Panc1 (cell line): ENCODE measurements at regions not wholly inside any gene's neighbourhood (a gene's known extent, or its start where the extent isn't known, plus 50 kb on each side); places are given as distances from the start of the nearest gene placed in this dataset.

Experiments used
- CTCF ChIP-seq: fragments of 450-650 bp; IDR thresholded peaks from 2 replicates; pipeline ENCODE4 v1.5.1; 2017; ENCODE audit warnings: mild to moderate bottlenecking
- POLR2AphosphoS5 ChIP-seq: IDR thresholded peaks from 2 replicates; pipeline ENCODE4 v1.6.1; 2012; ENCODE audit warnings: mild to moderate bottlenecking, low read depth, low read length, moderate library complexity
- REST ChIP-seq, 2 experiments: IDR thresholded peaks; 2 replicates each; pipeline ENCODE4 v1.6.1; 2011 to 2012; ENCODE audit warnings: low read depth in 2 of 2, control low read depth in 1 of 2, low read length in 1 of 2, mild to moderate bottlenecking in 1 of 2, moderate library complexity in 1 of 2; ENCODE audit not compliant: insufficient read depth in 1 of 2
- SIN3A ChIP-seq: IDR thresholded peaks from 2 replicates; pipeline ENCODE4 v1.6.1; 2012; ENCODE audit warnings: low read depth, mild to moderate bottlenecking, low read length, moderate library complexity, borderline replicate concordance; ENCODE audit not compliant: insufficient read depth
- TCF7L2 ChIP-seq: IDR thresholded peaks from 2 replicates; pipeline ENCODE4 v1.6.1; 2011; ENCODE audit warnings: mild to moderate bottlenecking, low read depth, low read length, inconsistent platforms

GRCh38 chr13:19332378-19332777 is 150.8 kb upstream of the TUBA3C start:
- TF ChIP-seq CTCF (no peak), POLR2AphosphoS5 (no peak), TCF7L2 (no peak), REST (IDR thresholded peaks at IDR 0.05; ENCODE audit: insufficient read depth in 1 of 2, low read depth in 2 of 2, low read length in 1 of 2) (no peak), SIN3A (no peak)
